ENCODE measurements at regions not wholly inside any gene's neighbourhood (a gene's known extent, or its start where the extent isn't known, plus 50 kb on each side); places are given as distances from the start of the nearest gene placed in this dataset.
"Not testable (repeated sequence)": the region's sequence is repeated elsewhere in the genome, so short reads cannot be mapped to it uniquely, and the experiment has no call there.

DNA sequence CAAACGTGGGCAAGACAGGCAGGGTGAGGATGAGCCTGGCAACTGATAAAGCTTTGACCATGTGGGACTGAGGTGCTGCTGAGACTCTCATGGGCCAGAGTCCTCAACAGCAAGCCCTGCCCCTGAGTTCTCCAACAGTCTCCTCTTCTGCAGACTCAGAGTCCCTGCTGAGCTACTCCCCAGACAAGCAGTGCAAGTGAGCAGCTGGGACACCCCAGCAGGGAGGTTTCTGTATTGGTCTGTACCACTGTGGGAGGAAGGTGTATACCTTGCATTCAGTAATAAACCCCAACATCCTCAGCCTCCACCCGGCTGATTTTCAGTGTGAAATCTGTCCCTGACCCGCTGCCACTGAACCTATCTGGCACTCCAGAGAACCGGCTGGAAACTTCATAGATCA is 542.5 kb downstream of the RPIA start:
- DNase-seq; H3K4me1 Mint-ChIP-seq (ENCODE audit: low read depth in 2 of 2); H3K27ac Mint-ChIP-seq; H3K9me3 Mint-ChIP-seq; H3K36me3 Mint-ChIP-seq (ENCODE audit: insufficient read depth); H3K4me3 Mint-ChIP-seq; ATAC-seq (replicated peaks); H3K27me3 Mint-ChIP-seq: not testable (repeated sequence)

DNA sequence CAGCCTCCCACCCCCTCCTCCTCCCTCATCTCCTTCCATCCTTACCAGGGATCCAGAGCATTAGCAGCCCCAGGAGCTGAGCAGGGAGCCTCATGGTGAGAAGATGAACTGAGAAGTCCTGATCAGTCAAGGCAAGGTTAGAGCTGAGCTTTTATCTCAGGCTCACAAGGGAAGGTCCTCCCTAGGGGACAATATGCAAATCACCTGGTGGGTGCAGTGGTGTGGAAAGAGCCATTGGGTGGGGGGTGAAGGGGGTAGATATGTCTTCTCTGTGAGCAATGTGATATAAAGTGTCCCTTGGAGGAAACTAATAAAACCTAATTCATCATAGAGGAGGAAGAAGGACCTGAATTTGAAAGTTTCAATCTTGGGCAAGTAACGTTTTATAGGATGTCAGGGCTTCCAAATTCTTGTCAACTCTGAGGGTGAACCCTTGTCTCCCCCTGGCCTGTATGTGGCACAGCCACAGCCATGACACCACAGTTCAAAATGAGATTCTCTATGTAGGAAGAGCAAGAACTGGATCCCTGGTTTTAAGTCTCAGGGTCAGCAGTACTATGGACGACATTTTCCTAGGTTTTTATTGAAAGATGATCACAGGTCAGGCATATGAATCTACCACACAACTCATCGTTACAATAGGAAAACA is 543.5 kb downstream of the RPIA start:
- DNase-seq; H3K27me3 Mint-ChIP-seq; ATAC-seq (replicated peaks); H3K27ac Mint-ChIP-seq; H3K4me1 Mint-ChIP-seq (ENCODE audit: low read depth in 2 of 2); H3K4me3 Mint-ChIP-seq; H3K36me3 Mint-ChIP-seq (ENCODE audit: insufficient read depth); H3K9me3 Mint-ChIP-seq: not testable (repeated sequence)

DNA sequence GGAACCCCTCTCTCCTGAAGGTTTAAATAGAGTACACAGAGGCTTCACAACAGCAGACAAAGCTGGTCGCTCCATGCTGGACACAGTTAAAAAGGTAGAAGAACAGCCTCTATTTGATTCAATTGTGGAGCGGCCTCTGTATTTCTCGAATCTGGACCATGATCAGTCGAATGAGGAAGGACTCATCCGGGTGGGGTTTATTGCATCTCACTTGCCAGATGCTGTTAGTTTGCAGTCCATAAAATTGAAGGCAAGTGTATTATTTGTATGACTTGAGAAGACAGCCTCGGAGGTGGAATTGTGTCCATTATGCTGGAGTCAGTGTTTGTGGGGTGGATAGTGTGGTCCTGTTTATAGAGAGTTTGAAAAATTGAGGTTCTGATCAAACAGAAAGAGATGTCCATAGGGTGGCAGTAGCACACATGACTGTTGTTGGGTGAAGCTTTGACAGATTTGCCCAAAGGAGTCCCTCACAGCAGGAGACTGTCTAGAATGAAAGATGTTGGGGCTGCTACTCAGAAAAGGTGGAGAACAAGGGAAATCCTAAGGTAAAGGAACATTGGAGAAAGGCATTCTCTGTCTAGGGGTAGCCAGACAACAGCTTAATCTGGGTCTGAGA is 545.5 kb downstream of the RPIA start:
- not testable (repeated sequence) for H3K27me3 Mint-ChIP-seq; H3K4me3 Mint-ChIP-seq; H3K4me1 Mint-ChIP-seq (ENCODE audit: low read depth in 2 of 2); H3K27ac Mint-ChIP-seq; H3K36me3 Mint-ChIP-seq (ENCODE audit: insufficient read depth); ATAC-seq (replicated peaks); DNase-seq; H3K9me3 Mint-ChIP-seq

DNA sequence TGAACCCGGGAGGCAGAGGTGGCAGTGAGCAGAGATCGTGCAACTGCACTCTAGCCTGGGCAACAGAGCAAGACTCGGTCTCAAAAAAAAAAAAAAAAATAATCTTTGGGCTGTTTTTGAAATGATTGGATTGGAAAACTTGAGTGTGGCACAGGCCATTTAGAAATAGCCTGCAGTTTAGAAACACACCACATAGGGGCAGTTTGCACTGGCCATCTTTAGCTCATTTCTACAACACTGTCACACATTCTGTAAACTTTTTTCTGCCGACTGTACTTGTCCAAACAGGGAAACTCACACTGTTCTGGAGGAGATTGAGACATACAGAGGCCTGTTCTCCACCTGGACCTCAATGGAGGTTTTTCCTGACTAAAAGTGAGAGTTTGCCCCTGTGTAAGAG is 546.3 kb downstream of the RPIA start:
- H3K4me3 Mint-ChIP-seq; H3K4me1 Mint-ChIP-seq (ENCODE audit: low read depth in 2 of 2); H3K9me3 Mint-ChIP-seq; ATAC-seq (replicated peaks); H3K27ac Mint-ChIP-seq; DNase-seq; H3K36me3 Mint-ChIP-seq (ENCODE audit: insufficient read depth); H3K27me3 Mint-ChIP-seq: not testable (repeated sequence)

DNA sequence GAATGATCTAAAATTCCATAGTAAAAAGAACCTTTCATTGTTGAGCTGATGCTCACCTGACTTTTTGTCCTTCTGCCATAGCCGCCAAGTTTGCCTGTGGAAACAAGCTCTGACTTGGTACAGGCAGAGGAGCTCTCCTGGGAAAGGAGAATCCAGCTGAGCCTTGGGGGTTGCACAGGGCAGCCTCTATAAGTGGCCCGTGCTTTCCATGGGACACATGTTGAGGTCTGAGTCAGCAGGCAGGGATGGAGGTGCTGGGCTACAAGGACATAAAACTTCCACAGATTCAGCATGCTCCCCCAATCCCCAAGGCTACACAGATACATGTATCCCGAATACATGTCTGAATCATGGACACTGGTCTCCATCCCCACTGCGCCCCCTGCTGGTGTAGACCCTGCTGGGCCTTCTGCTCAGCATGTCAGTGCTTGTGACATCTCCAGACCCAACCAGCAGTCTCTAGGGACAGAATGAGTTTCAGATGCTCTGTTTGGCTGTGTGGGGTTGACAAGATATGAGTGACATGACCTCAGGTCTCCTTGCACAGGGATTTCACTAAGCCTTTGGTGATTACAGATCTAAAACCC is 551.7 kb downstream of the RPIA start:
- H3K27me3 Mint-ChIP-seq: not testable (repeated sequence)

DNA sequence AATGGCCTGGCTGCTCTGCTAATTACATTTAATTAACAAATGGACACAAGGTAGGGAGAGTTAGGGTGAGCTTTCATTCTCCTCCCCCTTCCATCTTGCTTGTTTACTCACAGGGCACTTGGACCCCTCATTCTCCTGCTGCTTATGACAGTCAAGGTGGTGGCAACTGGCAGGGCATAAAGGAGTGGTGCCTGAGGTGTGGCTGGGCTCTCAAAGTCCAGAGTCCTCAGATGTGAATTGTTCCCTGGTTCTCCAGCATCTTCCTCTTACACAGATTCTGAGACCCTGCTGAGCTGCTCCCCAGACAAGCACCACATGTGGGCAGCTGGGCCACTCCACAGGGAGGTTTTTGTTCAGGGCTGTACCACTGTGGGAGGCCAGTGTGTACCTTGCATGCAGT is 552.9 kb downstream of the RPIA start:
- H3K4me1 Mint-ChIP-seq (ENCODE audit: low read depth in 2 of 2); ATAC-seq (replicated peaks); H3K9me3 Mint-ChIP-seq; H3K36me3 Mint-ChIP-seq (ENCODE audit: insufficient read depth); DNase-seq; H3K27me3 Mint-ChIP-seq; H3K27ac Mint-ChIP-seq; H3K4me3 Mint-ChIP-seq: not testable (repeated sequence)

More for the DNA sequence above, 551.7 kb downstream of the RPIA start:
- not testable (repeated sequence) for H3K4me3 Mint-ChIP-seq; H3K9me3 Mint-ChIP-seq; ATAC-seq (replicated peaks); DNase-seq; H3K36me3 Mint-ChIP-seq (ENCODE audit: insufficient read depth); H3K27ac Mint-ChIP-seq; H3K4me1 Mint-ChIP-seq (ENCODE audit: low read depth in 2 of 2)

DNA sequence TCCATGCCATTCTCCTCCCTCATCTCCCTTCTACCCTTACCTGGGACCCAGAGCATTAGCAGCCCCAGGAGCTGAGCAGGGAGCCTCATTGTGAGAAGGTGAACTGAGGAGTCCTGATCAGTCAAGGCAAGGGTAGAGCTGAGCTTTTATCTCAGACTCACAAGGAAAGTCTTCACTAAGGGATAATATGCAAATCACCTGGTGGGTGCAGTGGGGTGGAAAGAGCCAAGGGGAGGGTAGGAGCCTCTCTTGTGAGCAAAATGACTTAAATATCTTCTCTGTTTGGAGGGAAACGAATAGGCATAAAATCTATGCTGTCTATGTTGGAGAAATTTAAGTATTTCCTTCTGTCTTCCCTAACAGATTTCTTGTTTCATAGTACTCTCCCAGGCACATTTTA is 554.0 kb downstream of the RPIA start:
- not testable (repeated sequence) for ATAC-seq (replicated peaks); H3K27me3 Mint-ChIP-seq; H3K9me3 Mint-ChIP-seq; H3K4me1 Mint-ChIP-seq (ENCODE audit: low read depth in 2 of 2); H3K4me3 Mint-ChIP-seq; H3K27ac Mint-ChIP-seq; DNase-seq; H3K36me3 Mint-ChIP-seq (ENCODE audit: insufficient read depth)

DNA sequence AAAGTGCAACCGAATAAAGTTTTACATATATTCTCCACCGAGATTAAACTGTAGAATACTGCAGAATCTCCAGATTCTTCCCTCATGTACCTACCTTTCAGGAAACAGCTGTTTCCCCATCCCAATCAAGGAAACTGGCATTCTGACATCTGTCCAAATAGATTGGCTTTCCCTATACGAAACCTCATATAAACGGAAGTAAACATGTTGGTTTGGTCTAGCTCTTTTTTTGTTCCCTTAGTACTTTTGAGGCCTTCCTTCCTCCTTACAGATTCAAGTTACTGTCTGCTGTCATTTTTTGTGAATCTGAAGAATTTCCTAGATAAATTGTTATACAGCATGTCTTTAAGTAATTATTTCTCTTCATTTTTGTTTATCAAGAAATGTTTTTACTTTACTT is 554.6 kb downstream of the RPIA start:
- ATAC-seq (replicated peaks); H3K27me3 Mint-ChIP-seq; DNase-seq; H3K4me1 Mint-ChIP-seq (ENCODE audit: low read depth in 2 of 2); H3K9me3 Mint-ChIP-seq; H3K27ac Mint-ChIP-seq; H3K36me3 Mint-ChIP-seq (ENCODE audit: insufficient read depth); H3K4me3 Mint-ChIP-seq: not testable (repeated sequence)

DNA sequence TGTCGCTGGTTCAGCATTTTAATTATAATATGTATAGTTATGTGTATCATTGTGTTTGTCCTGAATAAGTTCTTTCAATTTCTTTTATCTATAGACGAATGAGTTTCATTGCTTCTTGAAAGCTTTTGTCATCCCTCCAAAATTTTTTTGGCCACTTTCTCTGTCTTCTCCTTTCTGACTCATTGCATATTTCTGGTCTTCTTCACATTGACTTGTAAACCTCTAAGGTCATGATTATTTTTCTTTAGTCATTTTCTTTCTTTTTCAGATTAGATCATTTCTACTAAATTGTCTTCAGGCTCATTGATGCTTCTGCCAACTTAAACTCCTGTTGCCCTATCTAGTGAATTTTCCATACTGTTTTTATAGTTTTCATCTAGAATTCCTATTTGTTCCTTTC is 555.1 kb downstream of the RPIA start:
- not testable (repeated sequence) for H3K4me1 Mint-ChIP-seq (ENCODE audit: low read depth in 2 of 2); H3K36me3 Mint-ChIP-seq (ENCODE audit: insufficient read depth); DNase-seq; H3K9me3 Mint-ChIP-seq; H3K27me3 Mint-ChIP-seq; H3K27ac Mint-ChIP-seq; ATAC-seq (replicated peaks); H3K4me3 Mint-ChIP-seq

DNA sequence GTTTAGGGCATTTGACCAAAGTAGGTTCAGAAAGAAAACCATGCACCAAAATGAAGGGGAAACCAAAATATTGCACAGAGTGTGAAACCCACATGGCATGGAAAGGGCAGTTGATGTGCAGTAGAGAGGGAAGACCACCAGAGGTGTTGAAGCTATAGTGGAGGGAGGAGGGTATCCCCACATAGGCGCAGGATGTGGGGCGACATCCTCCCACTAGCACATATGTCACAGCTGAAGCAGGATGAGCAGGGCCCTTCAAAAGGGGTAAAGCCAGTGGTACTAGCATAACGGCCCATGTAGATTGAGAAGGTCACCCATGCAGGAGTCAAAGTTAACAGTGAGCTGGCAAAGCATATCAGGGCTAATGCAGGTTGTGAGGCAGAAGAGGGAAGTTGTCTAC is 563.5 kb downstream of the RPIA start:
- H3K36me3 Mint-ChIP-seq (ENCODE audit: insufficient read depth); H3K27me3 Mint-ChIP-seq; H3K27ac Mint-ChIP-seq; DNase-seq; ATAC-seq (replicated peaks); H3K4me3 Mint-ChIP-seq; H3K4me1 Mint-ChIP-seq (ENCODE audit: low read depth in 2 of 2); H3K9me3 Mint-ChIP-seq: not testable (repeated sequence)

DNA sequence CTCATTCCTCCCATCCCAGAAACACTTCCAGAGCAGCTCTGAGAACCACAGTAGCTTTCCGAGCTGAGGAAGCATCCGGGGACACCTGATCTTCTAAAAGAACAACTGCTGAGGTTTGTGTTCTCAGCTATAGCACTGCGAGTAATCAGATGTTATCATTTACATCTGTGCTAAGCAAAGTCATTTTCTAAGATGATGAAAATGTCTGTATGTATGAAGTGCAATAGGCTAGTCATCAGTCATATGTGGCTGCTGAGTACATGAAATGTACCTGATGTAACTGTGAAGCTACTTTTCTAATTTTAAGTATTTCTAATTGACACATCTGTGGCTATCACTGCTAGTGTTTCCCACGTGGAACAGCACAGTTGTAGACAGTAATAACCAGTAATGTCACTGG is 582.0 kb downstream of the RPIA start:
- H3K27ac Mint-ChIP-seq; H3K36me3 Mint-ChIP-seq (ENCODE audit: insufficient read depth); H3K4me3 Mint-ChIP-seq; H3K4me1 Mint-ChIP-seq (ENCODE audit: low read depth in 2 of 2); ATAC-seq (replicated peaks); DNase-seq; H3K9me3 Mint-ChIP-seq; H3K27me3 Mint-ChIP-seq: not testable (repeated sequence)

DNA sequence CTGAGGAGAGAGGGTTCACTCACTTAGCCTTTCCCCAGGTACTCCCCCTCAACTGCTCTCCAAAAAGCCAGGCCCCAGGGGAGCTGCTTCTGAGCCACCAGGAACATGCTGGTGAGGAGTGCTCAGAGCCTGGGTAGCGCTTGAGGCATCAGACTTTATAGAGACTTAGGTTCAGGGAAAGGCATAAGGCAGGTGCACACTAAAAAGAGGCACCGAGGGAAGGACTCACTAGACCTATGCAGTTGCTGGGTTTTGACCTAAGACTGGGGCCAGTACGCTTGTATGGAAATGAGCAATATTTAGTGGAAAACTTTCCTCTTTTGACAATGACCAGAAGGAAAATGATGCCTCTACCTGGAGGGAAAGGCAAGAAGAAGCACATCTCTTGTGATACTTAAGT is 589.1 kb downstream of the RPIA start:
- H3K4me3 Mint-ChIP-seq; H3K27ac Mint-ChIP-seq; H3K36me3 Mint-ChIP-seq (ENCODE audit: insufficient read depth); ATAC-seq (replicated peaks); DNase-seq; H3K9me3 Mint-ChIP-seq; H3K4me1 Mint-ChIP-seq (ENCODE audit: low read depth in 2 of 2); H3K27me3 Mint-ChIP-seq: not testable (repeated sequence)

DNA sequence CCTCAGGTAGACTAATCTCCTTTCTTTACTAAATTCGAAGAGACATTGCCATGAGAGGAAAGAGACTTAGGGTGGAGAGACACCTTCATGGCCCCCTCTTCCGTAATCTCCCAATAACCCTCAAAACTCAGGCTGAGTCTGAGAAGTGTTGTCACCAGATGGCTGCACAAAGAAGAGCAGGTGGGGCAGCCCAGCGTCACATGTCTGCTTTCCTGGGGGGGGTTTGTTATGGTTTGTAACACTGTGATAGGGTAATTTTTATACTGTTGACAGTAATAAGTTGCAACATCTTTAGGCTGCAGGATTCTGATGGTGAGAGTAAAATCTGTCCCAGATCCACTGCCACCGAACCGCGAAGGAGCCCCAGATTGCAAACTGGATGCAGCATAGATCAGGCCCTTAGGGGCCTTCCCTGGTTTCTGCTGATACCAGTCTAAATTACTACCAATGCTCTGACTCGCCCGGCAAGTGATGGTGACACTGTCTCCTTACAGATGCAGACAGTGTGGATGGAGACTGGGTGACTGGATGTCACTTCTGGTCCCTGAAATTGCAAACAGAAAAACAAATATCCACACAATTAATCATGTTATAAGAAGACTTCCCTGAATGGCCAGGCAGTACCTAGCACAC is 595.1 kb downstream of the RPIA start:
- not testable (repeated sequence) for H3K36me3 Mint-ChIP-seq (ENCODE audit: insufficient read depth); H3K4me3 Mint-ChIP-seq; ATAC-seq (replicated peaks); DNase-seq; H3K27ac Mint-ChIP-seq; H3K9me3 Mint-ChIP-seq; H3K4me1 Mint-ChIP-seq (ENCODE audit: low read depth in 2 of 2); H3K27me3 Mint-ChIP-seq

DNA sequence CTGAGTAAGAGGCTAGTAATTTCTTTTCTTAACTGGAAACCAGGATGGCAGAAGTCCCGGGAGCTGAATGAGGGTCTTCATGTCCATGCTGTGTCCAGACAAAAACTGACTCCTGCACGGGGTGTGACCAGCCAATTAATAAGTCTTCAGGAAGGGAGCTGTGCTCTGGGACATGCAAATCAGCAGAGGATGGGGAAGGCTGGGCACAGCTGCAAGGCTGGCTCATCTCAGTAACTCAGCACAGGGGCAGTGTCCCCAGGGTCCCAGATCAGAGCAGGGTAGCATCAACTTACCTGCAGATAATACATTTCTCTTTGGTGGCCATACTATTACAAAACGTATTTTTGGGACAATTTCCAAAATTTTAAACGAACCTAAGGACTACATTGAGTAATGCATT is 595.6 kb downstream of the RPIA start:
- H3K36me3 Mint-ChIP-seq (ENCODE audit: insufficient read depth); H3K4me3 Mint-ChIP-seq; DNase-seq; ATAC-seq (replicated peaks); H3K9me3 Mint-ChIP-seq; H3K27me3 Mint-ChIP-seq; H3K4me1 Mint-ChIP-seq (ENCODE audit: low read depth in 2 of 2); H3K27ac Mint-ChIP-seq: not testable (repeated sequence)
